Anterior cingulate cortex (tissue), 58 donors: ENCODE measurements at regions not wholly inside any gene's neighbourhood (a gene's known extent, or its start where the extent isn't known, plus 50 kb on each side); places are given as distances from the start of the nearest gene placed in this dataset.
"Not testable (repeated sequence)": the region's sequence is repeated elsewhere in the genome, so short reads cannot be mapped to it uniquely, and the experiment has no call there.

Experiments
- DNase-seq, 58 donors: peaks; one replicate each; lab custom pipeline; 2025; lab: John Stamatoyannopoulos, UW

- DNase-seq, result no peak
Measured at GRCh38 chr11:12585861-12586260, 88.4 kb upstream of the TEAD1 start.

- DNase-seq, result no peak
Measured at GRCh38 chr11:12587333-12587991, 86.8 kb upstream of the TEAD1 start.

GRCh38 chr11:12591706-12592105 lies 82.5 kb upstream of the TEAD1 start:
- no peak for DNase-seq

- no peak for DNase-seq
Measured at GRCh38 chr11:12592283-12592682, 81.9 kb upstream of the TEAD1 start.

GRCh38 chr11:12595089-12595847 lies 79.0 kb upstream of the TEAD1 start:
- DNase-seq, result not testable (repeated sequence)

GRCh38 chr11:12598330-12599256 lies 75.6 kb upstream of the TEAD1 start:
- no peak for DNase-seq

GRCh38 chr11:12599408-12600143 lies 74.6 kb upstream of the TEAD1 start:
- peak in 15 of 58 donors; percentile 1 to 25 (median 4) for DNase-seq

GRCh38 chr11:12600829-12601228 lies 73.4 kb upstream of the TEAD1 start:
- no peak for DNase-seq

- DNase-seq, result no peak
Measured at GRCh38 chr11:12602421-12602820, 71.8 kb upstream of the TEAD1 start.

GRCh38 chr11:12603143-12604088 lies 70.8 kb upstream of the TEAD1 start:
- no peak for DNase-seq

- no peak for DNase-seq
Measured at GRCh38 chr11:12604557-12605153, 69.6 kb upstream of the TEAD1 start.

- no peak for DNase-seq
Measured at GRCh38 chr11:12606597-12606996, 67.6 kb upstream of the TEAD1 start.

GRCh38 chr11:12608678-12609077 lies 65.5 kb upstream of the TEAD1 start:
- DNase-seq, result not testable (repeated sequence)

- DNase-seq, result no peak
Measured at GRCh38 chr11:12611352-12611751, 62.9 kb upstream of the TEAD1 start.

- DNase-seq, result no peak
Measured at GRCh38 chr11:12617632-12618031, 56.6 kb upstream of the TEAD1 start.

GRCh38 chr11:12618743-12619540 lies 55.3 kb upstream of the TEAD1 start:
- DNase-seq, result no peak

- no peak for DNase-seq
Measured at GRCh38 chr11:12623869-12624268, 50.4 kb upstream of the TEAD1 start.
